ENCODE measurements at regions not wholly inside any gene's neighbourhood (a gene's known extent, or its start where the extent isn't known, plus 50 kb on each side); places are given as distances from the start of the nearest gene placed in this dataset.
A peak's percentile ranks its signal among the peaks of the same experiment; 100 is the strongest.
"Not testable (repeated sequence)": the region's sequence is repeated elsewhere in the genome, so short reads cannot be mapped to it uniquely, and the experiment has no call there.

GRCh38 chr21:31819692-31820091 lies 53.1 kb upstream of the HUNK start:
- not testable (repeated sequence) for DNase-seq

DNA sequence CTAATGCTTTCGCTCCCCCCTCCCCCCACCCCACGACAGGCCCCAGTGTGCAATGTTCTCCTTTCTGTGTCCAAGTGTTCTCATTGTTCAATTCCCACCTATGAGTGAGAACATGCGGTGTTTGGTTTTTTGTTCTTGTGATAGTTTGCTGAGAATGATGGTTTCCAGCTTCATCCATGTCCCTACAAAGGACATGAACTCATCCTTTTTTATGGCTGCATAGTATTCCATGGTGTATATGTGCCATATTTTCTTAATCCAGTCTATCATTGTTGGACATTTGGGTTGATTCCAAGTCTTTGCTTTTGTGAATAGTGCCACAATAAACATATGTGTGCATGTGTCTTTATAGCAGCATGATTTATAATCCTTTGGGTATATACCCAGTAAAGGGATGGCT lies 58.5 kb upstream of the HUNK start:
- DNase-seq = not testable (repeated sequence)

DNA sequence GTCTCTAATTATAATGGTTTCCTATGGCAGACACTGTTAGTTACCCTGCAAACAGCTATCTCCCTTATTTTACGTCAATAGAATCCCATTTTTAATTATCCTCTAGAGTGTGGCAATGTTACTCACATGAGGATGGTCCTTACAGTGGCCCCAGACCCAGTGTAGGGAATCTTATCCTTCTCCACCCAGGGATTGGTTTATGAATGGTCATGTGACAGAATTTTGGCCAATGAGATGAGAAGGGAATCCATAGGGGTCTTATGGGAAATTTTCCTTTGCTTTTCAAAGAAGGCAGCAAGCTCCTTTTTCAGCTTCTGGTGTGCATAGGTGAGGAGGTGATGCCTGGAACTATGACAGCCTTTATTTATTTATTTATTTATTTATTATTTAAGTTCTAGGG lies 59.0 kb upstream of the HUNK start:
- no peak for DNase-seq

GRCh38 chr21:31804008-31804394 lies 68.8 kb upstream of the HUNK start:
- no peak for DNase-seq

DNA sequence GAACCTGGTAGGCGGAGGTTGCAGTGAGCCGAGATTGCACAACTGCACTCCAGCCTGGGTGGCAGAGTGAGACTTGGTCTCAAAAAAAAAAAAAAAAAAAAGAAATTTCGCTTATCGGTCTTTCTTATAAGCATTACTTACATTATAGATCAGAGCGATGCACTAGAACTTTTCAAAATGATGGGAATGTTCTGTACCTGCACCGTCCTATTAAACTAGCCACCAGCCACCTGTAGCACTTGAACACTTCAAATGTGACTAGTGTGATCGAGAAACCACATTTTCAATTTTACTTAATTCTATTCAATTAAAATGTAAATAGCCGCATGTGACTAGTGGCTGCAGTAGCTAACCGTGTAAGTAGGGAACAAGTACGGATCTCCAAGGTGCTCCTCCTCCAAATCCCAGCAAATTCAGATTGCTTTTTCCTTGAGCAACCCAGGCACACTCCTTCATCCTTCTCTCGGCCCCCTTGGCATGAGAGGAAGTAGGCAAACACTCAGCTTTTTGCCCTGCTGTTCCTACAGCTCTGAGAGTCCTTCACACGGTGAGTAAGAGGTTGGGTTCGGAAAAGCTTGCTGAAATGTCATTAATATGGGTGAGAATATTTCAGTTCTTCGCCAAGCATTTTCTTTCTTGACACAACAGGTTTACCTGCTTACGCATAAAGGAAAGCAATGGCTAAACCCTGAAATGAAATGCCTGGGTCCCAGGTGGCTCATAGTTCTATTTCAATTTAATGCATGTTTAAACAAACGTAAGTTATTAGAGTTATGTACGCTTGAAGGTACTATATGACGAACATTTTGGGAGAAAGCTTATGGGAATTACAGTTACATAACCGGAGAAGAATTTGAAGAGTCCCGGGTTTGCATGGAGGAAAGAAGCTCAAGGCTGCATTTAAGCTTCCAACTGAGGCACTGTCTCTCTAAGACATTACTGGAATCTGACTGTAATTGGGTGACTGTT lies 69.5 kb upstream of the HUNK start:
- DNase-seq = no peak

DNA sequence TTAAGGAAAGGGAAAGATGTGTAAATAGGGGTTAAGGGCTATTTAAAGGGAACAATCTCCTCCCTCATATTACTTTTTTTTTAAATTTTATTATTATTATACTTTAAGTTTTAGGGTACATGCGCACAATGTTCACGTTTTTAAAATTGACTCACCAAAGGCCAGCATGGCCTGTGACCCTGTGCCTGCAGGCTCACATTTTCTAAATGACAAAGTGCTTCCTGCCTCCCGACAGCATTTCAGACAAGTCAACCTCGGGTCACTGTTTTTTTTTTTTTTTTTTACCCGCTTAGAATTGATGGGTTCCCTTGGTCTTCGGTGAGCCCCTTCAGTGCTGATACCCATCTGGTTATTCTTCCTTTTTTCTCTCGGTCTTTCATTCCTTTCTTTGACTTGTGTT lies 70.4 kb upstream of the SCAF4 start:
- DNase-seq = no peak

DNA sequence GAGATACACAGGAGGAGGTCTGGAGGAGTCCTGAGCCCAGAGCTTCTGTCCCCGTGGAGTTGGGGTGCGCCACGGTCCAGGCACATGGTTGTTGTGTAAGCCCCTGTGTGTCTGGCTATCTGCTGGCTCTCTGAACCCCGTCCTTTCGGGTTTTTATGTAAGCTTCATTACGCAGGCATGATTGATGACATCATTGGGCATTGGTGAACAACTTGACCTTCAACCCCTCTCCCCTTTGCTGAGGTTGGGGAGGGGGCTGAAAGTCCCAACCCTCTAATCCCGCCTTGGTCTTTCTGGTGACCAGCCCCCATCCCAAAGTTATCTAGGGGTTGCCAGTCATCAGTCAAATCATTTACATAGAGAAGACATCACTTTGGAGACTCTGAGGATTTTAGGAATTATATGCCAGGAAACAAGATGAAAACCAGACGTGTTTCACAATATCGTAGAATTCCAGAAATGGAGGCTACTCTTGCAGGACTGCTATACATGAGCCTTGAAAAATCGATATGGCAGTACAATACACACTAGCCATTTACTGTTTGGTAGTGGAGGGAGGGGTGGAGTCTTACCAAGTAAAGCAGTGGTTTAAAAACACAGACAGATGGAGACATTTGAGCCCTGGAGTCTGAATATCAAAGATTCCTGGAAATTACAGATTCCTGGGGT lies 69.8 kb upstream of the SCAF4 start:
- DNase-seq = no peak

GRCh38 chr21:31798842-31799704 lies 67.2 kb upstream of the SCAF4 start:
- no peak for DNase-seq

- no peak for DNase-seq
Measured at GRCh38 chr21:31795992-31796391, 64.1 kb upstream of the SCAF4 start.

GRCh38 chr21:31790420-31790819 lies 58.5 kb upstream of the SCAF4 start:
- not testable (repeated sequence) for DNase-seq

GRCh38 chr21:31788581-31788980 lies 56.7 kb upstream of the SCAF4 start:
- DNase-seq = no peak

DNA sequence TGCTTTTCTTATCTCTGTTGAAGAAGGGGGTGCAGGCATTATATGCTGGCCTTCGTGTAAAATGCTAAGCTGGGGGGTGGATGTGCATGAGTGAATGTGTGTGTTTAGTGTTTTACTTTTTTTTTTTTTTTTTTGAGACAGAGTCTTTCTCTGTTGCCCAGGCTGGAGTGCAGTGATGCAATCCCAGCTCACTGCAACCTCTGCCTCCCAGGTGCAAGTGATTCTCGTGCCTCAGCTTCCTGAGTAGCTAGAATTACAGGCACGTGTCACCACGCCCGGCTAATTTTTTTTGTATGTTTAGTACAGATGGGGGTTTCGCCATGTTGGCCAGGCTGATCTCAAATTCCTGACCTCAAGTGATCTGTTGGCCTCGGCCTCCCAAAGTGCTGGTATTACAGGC lies 55.8 kb upstream of the SCAF4 start:
- not testable (repeated sequence) for DNase-seq

DNA sequence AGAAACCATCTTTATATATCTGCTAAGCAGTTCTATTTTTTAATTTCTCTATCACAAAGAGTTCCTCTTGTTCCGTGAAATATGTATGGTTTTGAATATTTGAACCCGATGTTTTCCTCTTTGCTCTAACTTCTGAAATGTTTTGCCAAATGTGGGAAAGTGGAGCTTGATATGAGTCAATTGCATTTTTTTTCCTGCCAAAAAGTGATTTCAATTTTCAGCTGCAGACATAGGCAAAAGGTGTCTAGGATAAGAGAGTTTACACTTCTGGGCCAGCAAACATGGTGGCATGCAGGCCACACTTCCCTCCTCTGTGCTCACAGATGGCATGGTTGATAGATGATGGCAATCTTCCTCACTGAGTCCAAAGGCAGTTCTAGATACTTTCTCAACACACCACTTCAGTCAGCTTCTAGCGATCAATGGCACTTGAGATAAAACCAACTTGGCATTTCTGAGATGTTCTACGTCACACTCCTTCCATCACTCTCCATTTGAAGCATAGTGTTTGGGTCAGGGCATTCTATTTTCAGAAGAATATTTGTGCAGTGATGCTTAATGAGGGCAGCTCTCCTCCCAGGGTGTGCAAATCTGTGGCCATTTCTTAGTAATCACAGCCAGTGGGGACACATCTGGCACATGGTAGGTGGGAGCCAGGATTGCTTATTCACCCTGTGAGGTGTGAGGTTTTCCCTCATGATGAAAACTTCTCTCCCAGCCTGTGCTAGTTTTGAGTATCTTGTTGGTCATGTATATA lies 54.4 kb upstream of the SCAF4 start:
- no peak for DNase-seq

GRCh38 chr21:31785237-31786163 lies 53.6 kb upstream of the SCAF4 start:
- peak; percentile 1 for DNase-seq

DNA sequence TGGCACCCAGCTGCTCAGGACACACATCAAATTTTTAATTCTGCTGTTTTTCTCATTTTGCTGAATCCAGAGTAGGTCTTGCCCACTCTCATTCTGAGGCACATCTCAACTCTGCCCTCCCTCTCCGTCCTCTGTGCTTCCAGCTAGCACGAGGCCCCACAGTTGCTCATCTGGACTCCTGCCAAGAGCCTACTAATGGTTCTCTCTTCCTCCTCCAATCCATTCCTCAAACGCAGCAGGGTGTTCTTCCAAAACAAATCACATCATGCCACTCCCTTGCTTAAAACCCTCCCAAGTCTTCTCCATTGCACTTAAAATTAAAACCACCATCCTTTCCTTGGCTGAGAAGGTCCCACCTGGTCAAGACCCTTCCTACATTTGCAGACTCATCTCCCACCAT lies 49.8 kb upstream of the SCAF4 start:
- DNase-seq = no peak
